ENCODE measurements at regions not wholly inside any gene's neighbourhood (a gene's known extent, or its start where the extent isn't known, plus 50 kb on each side); places are given as distances from the start of the nearest gene placed in this dataset.
A peak's percentile ranks its signal among the peaks of the same experiment; 100 is the strongest.
"Not testable (repeated sequence)": the region's sequence is repeated elsewhere in the genome, so short reads cannot be mapped to it uniquely, and the experiment has no call there.

- TF ChIP-seq CTCF (IDR thresholded peaks at IDR 0.05; ENCODE audit: low read depth, low read length), result no peak
- no peak overlapping the region for H3K4me3 ChIP-seq (ENCODE audit: low read depth, low read length)
Observed at GRCh38 chr6:112535816-112536215, 188.7 kb downstream of the RFPL4B start.

GRCh38 chr6:112539355-112539754 is 192.2 kb downstream of the RFPL4B start:
- no peak overlapping the region for H3K4me3 ChIP-seq (ENCODE audit: low read depth, low read length)
- no peak for TF ChIP-seq CTCF (IDR thresholded peaks at IDR 0.05; ENCODE audit: low read depth, low read length)

- 0 out of 2 replicates have a peak, but pooled peaks have one; percentile 5 for TF ChIP-seq CTCF (IDR thresholded peaks at IDR 0.05; ENCODE audit: low read depth, low read length)
- H3K4me3 ChIP-seq (ENCODE audit: low read depth, low read length), result not testable (repeated sequence)
Observed at GRCh38 chr6:112541847-112542246, 194.7 kb downstream of the RFPL4B start.

GRCh38 chr6:112547321-112548085 is 200.4 kb downstream of the RFPL4B start:
- not testable (repeated sequence) for H3K4me3 ChIP-seq (ENCODE audit: low read depth, low read length)

GRCh38 chr6:112549749-112550148 is 202.6 kb downstream of the RFPL4B start:
- H3K4me3 ChIP-seq (ENCODE audit: low read depth, low read length), result no peak overlapping the region
- no peak for TF ChIP-seq CTCF (IDR thresholded peaks at IDR 0.05; ENCODE audit: low read depth, low read length)

- H3K4me3 ChIP-seq (ENCODE audit: low read depth, low read length), result no peak overlapping the region
- no peak for TF ChIP-seq CTCF (IDR thresholded peaks at IDR 0.05; ENCODE audit: low read depth, low read length)
Observed at GRCh38 chr6:112557435-112557834, 210.3 kb downstream of the RFPL4B start.

- no peak for TF ChIP-seq CTCF (IDR thresholded peaks at IDR 0.05; ENCODE audit: low read depth, low read length)
Observed at GRCh38 chr6:112557961-112558360, 210.8 kb downstream of the RFPL4B start.

GRCh38 chr6:112560651-112561050 is 213.5 kb downstream of the RFPL4B start:
- TF ChIP-seq CTCF (IDR thresholded peaks at IDR 0.05; ENCODE audit: low read depth, low read length), result no peak
- H3K4me3 ChIP-seq (ENCODE audit: low read depth, low read length), result no peak overlapping the region

More at GRCh38 chr6:112557961-112558360, 210.8 kb downstream of the RFPL4B start:
- no peak overlapping the region for H3K4me3 ChIP-seq (ENCODE audit: low read depth, low read length)
